Thyroid gland (tissue), 4 donors: ENCODE measurements at regions not wholly inside any gene's neighbourhood (a gene's known extent, or its start where the extent isn't known, plus 50 kb on each side); places are given as distances from the start of the nearest gene placed in this dataset.

Experiments used
- CTCF ChIP-seq, 6 experiments: fragments of 200-600 bp in 3 of 6; fragments of 450-650 bp in 3 of 6; sonication (generic) in 3 of 6; IDR thresholded peaks; one replicate each; pipeline ENCODE4 v1.5.1; 2016 to 2019; ENCODE audit warnings: antibody characterized with exemption in 6 of 6, mild to moderate bottlenecking in 2 of 6, inconsistent platforms in 1 of 6, moderate library complexity in 1 of 6
- POLR2A ChIP-seq, 2 donors: fragments of 450-650 bp; IDR thresholded peaks; one replicate each; pipeline ENCODE4 v1.6.1; 2017; ENCODE audit warnings: antibody characterized with exemption in 2 of 2, mild to moderate bottlenecking in 2 of 2, moderate library complexity in 1 of 2

GRCh38 chr18:39448942-39449341 is 1883.3 kb upstream of the CELF4 start:
- TF ChIP-seq CTCF (IDR thresholded peaks at IDR 0.05): no peak
- TF ChIP-seq POLR2A (IDR thresholded peaks at IDR 0.05): no peak
